ENCODE measurements at regions not wholly inside any gene's neighbourhood (a gene's known extent, or its start where the extent isn't known, plus 50 kb on each side); places are given as distances from the start of the nearest gene placed in this dataset.

DNA sequence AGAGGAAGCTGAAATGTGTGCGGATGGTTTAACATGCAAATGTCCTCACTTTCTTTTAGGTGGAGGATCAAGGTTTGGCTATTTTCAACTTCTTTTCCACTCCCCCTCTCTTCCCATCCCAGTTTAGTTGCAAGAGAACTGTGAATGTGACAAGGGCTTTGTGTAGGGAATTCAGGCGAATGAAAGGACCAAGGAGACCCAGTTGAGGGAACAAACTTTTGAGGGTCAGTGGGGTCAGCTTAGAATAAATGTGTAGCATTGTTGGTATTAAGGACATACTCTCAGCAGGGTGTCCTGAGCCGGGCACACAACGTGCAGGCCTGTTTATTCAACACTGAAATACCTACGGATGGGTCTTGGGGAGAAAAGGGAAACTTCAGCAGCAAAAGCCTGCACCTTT is 346.0 kb downstream of the PMP22 start:
- CTCF ChIA-PET = interaction anchor here (0.9 kb wide), 1 partner anchor 33 kb away, joined by 3 read pairs; no protein-coding TSS in a partner anchor
- POLR2A ChIA-PET = no interaction called here

GRCh38 chr17:14918540-14918939 is 346.6 kb downstream of the PMP22 start:
- POLR2A ChIA-PET = no interaction called here
- CTCF ChIA-PET = interaction anchor here (0.9 kb wide), 1 partner anchor 32 kb away, joined by 3 read pairs; no protein-coding TSS in a partner anchor

DNA sequence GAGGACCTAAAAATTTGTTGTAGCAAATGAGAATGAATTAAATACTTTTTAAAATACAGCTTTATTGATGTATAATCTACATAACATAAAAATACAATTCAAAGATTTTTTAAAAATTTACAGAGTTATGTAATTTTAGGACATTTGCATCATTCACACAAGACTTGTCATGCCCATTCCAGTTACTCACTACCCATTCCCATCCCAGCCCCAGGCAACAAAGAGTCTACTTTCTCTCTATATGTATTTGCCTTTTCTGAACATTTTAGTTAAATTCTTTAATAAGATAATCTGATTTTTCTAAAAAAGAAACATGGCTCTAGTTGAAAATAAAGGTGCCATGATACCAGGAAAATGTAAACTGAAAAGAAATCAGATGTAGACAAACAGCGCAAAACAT is 354.2 kb downstream of the PMP22 start:
- CTCF ChIA-PET = interaction anchor here (1.6 kb wide), 1 partner anchor 16 kb away, joined by 3 read pairs; no protein-coding TSS in a partner anchor

GRCh38 chr17:14904386-14904785 is 360.7 kb downstream of the PMP22 start:
- ChIA-PET POLR2A (no interaction called here), CTCF (interaction anchor here (1.3 kb wide), 1 partner anchor 22 kb away, joined by 4 read pairs; no protein-coding TSS in a partner anchor)

More for the DNA sequence above, 354.2 kb downstream of the PMP22 start:
- POLR2A ChIA-PET = no interaction called here

- ChIA-PET POLR2A (no interaction called here), CTCF (interaction anchor here (1.3 kb wide), 1 partner anchor 23 kb away, joined by 4 read pairs; no protein-coding TSS in a partner anchor)
Observed at GRCh38 chr17:14903854-14904253, 361.3 kb downstream of the PMP22 start.

- POLR2A ChIA-PET = no interaction called here
Observed at GRCh38 chr17:14902803-14903202, 362.3 kb downstream of the PMP22 start.

DNA sequence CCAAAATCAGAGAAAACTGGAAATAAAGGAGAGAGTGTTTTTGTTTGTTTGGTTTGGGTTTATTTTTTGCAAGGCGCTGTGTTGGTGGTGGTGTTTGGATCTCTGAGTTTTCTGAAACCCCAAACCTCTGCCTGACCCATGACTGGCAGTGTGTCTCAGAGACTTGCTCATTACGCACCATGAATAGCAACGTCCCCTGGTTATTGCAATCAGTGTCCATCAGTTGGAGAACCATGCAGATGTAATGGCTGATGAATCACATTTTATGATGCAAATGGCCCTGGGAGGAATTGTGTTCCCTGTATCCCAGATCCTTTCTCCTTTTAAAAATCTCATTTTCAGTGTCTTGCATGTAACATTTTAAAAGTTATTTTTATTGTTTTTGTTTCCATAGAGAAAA is 362.8 kb downstream of the PMP22 start:
- ChIA-PET CTCF (no interaction called here), POLR2A (no interaction called here)

More at GRCh38 chr17:14902803-14903202, 362.3 kb downstream of the PMP22 start:
- CTCF ChIA-PET = no interaction called here

- ChIA-PET CTCF (no interaction called here), POLR2A (no interaction called here)
Observed at GRCh38 chr17:14901376-14901775, 363.8 kb downstream of the PMP22 start.

DNA sequence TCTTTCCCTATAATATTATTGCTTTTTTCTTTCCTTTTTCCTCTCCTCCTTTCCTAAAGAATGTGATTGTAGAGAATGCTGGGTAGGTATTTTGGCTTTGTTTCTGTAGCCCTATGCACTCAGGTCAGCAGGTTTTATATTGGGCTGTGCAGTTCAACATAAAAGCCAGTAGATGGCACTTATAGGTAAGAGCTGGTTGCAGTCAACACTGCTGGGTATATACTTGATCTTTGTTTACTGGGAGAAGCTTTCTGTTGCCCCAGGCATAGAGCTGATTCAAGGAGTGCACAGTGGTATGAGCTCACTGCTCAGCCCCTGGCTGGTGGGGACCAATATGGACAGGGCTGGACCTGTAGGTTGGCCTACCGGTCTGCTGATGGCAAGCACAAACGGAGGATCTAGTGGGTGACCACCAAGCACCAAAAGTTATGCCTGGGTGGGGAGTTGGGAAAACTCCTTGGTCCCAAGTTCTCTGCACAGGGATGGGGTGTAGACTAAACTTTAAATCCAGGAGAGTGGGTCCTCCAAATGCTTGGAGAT is 378.9 kb downstream of the PMP22 start:
- CTCF ChIA-PET = interaction anchor here (0.9 to 1.4 kb wide), 2 partner anchors 33 to 40 kb away, joined by 3 to 4 read pairs; no protein-coding TSS in a partner anchor
- POLR2A ChIA-PET = no interaction called here

DNA sequence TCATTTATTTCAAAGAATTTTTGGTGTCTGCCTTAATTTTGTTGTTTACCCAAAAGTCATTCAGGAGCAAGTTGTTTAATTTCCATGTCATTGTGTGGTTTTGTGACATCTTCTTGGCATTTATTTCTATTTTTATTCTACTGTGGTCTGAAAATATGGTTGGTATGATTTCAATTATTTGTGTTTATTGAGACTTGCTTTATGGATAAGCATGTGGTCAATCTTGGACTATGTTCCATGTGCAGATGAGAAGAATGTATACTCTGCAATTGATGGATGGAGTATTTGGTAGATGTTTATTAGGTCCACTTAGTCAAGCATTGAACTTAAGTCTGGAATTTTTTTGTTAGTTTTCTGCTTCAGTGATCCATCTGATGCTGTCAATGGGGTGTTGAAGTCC is 383.0 kb downstream of the PMP22 start:
- POLR2A ChIA-PET = no interaction called here

DNA sequence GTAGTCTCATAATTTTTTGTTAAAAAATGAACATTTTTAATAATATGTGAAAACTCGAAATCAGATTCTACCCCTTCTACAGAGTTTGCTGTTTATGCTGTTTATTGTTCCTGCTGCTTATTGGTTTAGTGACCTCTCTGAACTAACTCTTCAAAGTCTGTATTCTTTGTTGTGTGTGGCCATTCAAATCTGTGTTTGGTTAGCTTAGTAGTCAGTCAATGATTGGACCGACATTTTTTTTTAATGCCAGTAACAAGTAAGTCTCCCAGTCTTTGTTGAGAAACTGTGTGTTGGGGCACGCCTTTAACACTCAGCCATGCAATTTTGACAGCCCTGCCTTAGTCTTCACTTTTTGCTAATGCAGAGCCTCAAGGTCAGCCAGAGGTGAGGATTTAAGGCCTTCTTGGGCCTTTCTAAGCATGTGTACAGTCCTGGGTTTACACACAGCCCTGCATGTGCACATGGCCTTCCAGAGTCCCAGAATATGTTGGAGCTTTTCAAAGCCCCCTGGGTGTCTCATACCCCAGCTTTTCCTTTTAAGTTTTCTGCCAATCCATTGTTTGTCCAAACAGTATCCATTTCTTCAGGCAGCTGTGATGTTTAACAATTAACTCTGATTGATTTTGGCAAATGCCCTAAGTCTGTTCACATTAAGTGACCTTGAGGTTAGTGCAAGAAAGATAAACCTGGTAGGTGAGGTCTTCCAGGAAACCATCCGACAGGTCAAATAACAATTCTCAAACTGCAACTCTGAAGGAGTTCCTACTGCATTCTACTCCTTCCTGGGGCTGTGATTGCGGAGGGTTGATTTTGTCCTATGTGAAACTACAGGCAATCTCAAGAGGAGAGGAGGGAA is 389.3 kb downstream of the PMP22 start:
- ChIA-PET POLR2A (no interaction called here), CTCF (no interaction called here)

More for the DNA sequence above, 383.0 kb downstream of the PMP22 start:
- CTCF ChIA-PET = no interaction called here

DNA sequence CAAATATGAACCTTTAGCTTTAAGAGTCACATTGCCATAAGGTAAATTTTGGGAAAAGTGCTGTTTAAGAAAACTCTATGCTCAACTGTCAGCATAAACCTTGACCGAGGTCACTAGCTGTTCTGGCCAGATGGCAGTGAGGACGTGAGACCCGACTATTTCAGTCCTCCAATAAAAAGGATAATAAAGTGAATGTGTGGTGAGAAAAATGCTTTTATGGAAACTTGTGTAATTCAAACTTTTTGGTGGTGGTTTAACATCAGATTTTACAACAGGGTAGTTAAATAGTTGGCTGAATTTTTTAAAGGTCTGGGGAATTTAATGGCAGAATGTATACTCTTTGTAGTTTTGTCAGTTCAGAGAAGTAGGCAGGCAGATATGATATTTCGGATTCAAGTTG is 391.1 kb downstream of the PMP22 start:
- ChIA-PET POLR2A (no interaction called here), CTCF (no interaction called here)

DNA sequence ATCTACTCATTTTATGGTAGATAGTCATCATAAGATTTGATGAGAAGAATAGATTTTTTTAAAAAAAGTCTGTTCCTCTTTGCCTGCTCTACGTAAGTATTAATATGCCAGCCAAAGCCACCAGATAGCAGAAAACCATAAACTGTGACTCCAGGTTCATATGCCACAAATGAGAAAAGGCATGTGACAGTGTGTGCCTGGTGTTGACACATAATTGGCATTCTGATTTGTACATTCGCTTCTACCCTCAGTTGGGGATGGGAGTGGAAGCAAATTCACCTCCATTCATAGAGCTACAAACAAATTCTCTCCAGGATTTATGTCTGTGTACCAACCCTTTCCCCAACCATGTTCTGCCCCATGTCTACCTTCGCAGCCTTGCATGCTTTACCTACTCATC is 391.6 kb downstream of the PMP22 start:
- CTCF ChIA-PET = no interaction called here
- POLR2A ChIA-PET = no interaction called here

DNA sequence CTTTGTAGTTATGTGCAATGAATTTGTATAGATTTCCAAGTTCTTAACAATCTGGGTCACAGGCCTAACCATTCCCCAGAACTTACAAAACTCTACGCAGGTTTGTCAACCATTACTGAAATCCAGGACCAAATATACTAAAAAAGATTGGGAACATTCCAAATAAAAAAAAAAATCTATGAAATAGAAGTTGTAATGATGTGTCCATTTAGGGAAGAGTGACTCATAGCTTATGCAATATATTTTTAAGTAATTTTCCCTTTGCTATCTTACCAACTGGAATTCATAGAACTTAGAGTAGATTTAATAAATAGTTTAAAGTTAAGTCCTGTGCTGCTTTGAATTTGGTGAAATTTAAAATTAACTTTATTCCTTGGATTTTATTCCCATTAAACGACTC is 393.2 kb downstream of the PMP22 start:
- ChIA-PET POLR2A (no interaction called here), CTCF (no interaction called here)

DNA sequence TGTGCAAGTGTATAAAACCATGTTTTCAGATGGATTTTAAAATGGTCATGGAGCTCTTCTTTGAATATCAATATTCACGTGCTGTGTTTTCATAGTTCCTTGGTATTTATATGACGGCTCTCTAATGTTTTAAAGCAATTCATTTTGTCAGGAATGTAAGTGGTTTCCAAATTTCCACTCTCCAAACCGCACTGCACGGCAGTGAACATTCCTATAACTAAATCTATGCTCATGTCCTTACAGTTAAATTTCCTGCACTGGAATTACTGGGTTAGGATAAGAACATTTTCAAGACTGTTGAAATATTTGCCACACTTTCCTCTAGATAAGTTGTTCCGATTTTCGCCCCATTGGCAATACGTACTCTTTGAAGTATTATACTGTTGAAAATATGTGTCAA is 398.9 kb downstream of the PMP22 start:
- ChIA-PET CTCF (no interaction called here), POLR2A (no interaction called here)

DNA sequence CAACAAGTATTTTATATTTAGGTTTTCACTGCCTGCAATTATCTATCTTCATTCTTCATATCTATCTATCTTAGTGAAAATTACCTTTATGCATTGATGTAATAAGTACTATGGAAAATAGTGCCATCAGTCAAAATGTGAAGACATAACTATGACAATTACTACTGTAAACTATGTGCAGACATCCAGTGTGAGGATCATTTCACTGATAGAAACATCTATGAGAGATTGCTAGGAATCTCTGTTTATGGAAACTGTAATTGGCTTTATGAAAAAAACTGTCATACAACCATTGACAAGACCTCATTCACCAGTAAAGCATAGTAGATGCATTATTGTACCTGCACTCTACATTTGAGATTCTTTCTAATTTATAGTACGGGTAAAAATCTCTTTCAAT is 401.0 kb downstream of the PMP22 start:
- CTCF ChIA-PET = no interaction called here
- POLR2A ChIA-PET = no interaction called here

- CTCF ChIA-PET = no interaction called here
- POLR2A ChIA-PET = no interaction called here
Observed at GRCh38 chr17:14859542-14859941, 405.6 kb downstream of the PMP22 start.

GRCh38 chr17:14856176-14856575 is 408.9 kb downstream of the PMP22 start:
- ChIA-PET POLR2A (no interaction called here), CTCF (no interaction called here)

- ChIA-PET CTCF (no interaction called here), POLR2A (no interaction called here)
Observed at GRCh38 chr17:14854691-14855090, 410.4 kb downstream of the PMP22 start.

GRCh38 chr17:14845591-14846281 is 419.4 kb downstream of the PMP22 start:
- ChIA-PET POLR2A (no interaction called here), CTCF (no interaction called here)

All from activated CD8-positive, alpha-beta memory T cell treated with anti-CD3 and anti-CD28 coated beads for 36 hours (primary cell).